ENCODE measurements at regions not wholly inside any gene's neighbourhood (a gene's known extent, or its start where the extent isn't known, plus 50 kb on each side); places are given as distances from the start of the nearest gene placed in this dataset.

- Histone ChIP-seq H2AFZ (ENCODE audit: low read length) (no peak overlapping the region), H3K4me2 (ENCODE audit: extremely low read depth, insufficient read depth, low read length) (no peak overlapping the region), H3K79me2 (ENCODE audit: control insufficient read depth, insufficient read depth, low read length) (no peaks in the 10 kb centered on the region), H3K9ac (ENCODE audit: insufficient read depth, low read length) (no peak overlapping the region), H3K36me3 (ENCODE audit: control insufficient read depth, insufficient read depth, low read length) (no peaks in the 10 kb centered on the region), H3K27ac (ENCODE audit: insufficient read depth, low read length) (no peak overlapping the region), H3K9me3 (ENCODE audit: control insufficient read depth, insufficient read depth, low read depth, low read length) (no peaks in the 10 kb centered on the region), H3K27me3 (ENCODE audit: control insufficient read depth, insufficient read depth, low read length) (no peaks in the 10 kb centered on the region), H3K4me3 (replicated peaks in 1 of 4; ENCODE audit: control extremely low read depth in 1 of 4, insufficient read depth in 1 of 4, low read depth in 3 of 4, low read length in 4 of 4) (no peak overlapping the region), H3K4me1 (ENCODE audit: control insufficient read depth, extremely low read depth, insufficient read depth, low read length) (no peaks in the 10 kb centered on the region), H4K20me1 (ENCODE audit: control insufficient read depth, extremely low read depth, insufficient read depth, low read length) (no peaks in the 10 kb centered on the region)
- no peak for DNase-seq (ENCODE audit: low read depth in 2 of 2)
- TF ChIP-seq, protein P1, sequence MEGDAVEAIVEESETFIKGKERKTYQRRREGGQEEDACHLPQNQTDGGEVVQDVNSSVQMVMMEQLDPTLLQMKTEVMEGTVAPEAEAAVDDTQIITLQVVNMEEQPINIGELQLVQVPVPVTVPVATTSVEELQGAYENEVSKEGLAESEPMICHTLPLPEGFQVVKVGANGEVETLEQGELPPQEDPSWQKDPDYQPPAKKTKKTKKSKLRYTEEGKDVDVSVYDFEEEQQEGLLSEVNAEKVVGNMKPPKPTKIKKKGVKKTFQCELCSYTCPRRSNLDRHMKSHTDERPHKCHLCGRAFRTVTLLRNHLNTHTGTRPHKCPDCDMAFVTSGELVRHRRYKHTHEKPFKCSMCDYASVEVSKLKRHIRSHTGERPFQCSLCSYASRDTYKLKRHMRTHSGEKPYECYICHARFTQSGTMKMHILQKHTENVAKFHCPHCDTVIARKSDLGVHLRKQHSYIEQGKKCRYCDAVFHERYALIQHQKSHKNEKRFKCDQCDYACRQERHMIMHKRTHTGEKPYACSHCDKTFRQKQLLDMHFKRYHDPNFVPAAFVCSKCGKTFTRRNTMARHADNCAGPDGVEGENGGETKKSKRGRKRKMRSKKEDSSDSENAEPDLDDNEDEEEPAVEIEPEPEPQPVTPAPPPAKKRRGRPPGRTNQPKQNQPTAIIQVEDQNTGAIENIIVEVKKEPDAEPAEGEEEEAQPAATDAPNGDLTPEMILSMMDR (conservative IDR thresholded peaks at IDR 0.05 in 1 of 2, IDR thresholded peaks at IDR 0.05 in 1 of 2; ENCODE audit: low read depth in 1 of 2, low read length in 2 of 2): no peak
- no peak for TF ChIP-seq EZH2 (IDR thresholded peaks at IDR 0.05; ENCODE audit: low read length, missing control alignments)
Observed at GRCh38 chr7:142332421-142332820, 74.6 kb upstream of the PRSS58 start.

DNA sequence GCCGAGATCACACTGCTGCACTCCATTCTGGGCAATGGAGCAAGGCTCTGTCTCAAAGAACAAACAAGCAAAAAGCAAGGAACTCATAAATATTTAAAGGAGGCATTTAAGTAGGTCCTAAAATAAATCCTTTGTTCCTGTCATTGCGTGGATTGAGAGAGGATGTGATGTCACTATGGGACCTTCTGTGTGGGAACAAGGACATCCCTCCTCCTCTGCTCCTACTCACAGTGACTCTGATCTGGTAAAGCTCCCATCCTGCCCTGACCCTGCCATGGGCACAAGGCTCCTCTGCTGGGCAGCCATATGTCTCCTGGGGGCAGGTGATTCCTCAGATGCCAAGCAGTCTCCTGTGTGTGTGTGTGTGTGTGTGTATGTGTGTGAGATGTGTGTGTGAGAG, 74.1 kb upstream of the PRSS58 start:
- no peak overlapping the region for H2AFZ ChIP-seq (ENCODE audit: low read length)
- no peak overlapping the region for H3K9ac ChIP-seq (ENCODE audit: insufficient read depth, low read length)
- H4K20me1 ChIP-seq (ENCODE audit: control insufficient read depth, extremely low read depth, insufficient read depth, low read length): no peaks in the 10 kb centered on the region
- no peaks in the 10 kb centered on the region for H3K4me1 ChIP-seq (ENCODE audit: control insufficient read depth, extremely low read depth, insufficient read depth, low read length)
- no peak overlapping the region for H3K4me2 ChIP-seq (ENCODE audit: extremely low read depth, insufficient read depth, low read length)
- TF ChIP-seq EZH2 (IDR thresholded peaks at IDR 0.05; ENCODE audit: low read length, missing control alignments): no peak
- TF ChIP-seq, protein P1 (conservative IDR thresholded peaks at IDR 0.05 in 1 of 2, IDR thresholded peaks at IDR 0.05 in 1 of 2; ENCODE audit: low read depth in 1 of 2, low read length in 2 of 2): no peak
- no peaks in the 10 kb centered on the region for H3K9me3 ChIP-seq (ENCODE audit: control insufficient read depth, insufficient read depth, low read depth, low read length)
- H3K27me3 ChIP-seq (ENCODE audit: control insufficient read depth, insufficient read depth, low read length): no peaks in the 10 kb centered on the region
- no peak overlapping the region for H3K4me3 ChIP-seq (replicated peaks in 1 of 4; ENCODE audit: control extremely low read depth in 1 of 4, insufficient read depth in 1 of 4, low read depth in 3 of 4, low read length in 4 of 4)
- no peak overlapping the region for H3K27ac ChIP-seq (ENCODE audit: insufficient read depth, low read length)
- H3K79me2 ChIP-seq (ENCODE audit: control insufficient read depth, insufficient read depth, low read length): no peaks in the 10 kb centered on the region
- no peaks in the 10 kb centered on the region for H3K36me3 ChIP-seq (ENCODE audit: control insufficient read depth, insufficient read depth, low read length)
- no peak for DNase-seq (ENCODE audit: low read depth in 2 of 2)

GRCh38 chr7:142329062-142329790, 71.4 kb upstream of the PRSS58 start:
- Histone ChIP-seq H2AFZ (ENCODE audit: low read length) (no peak overlapping the region), H3K79me2 (ENCODE audit: control insufficient read depth, insufficient read depth, low read length) (no peaks in the 10 kb centered on the region), H3K27ac (ENCODE audit: insufficient read depth, low read length) (no peak overlapping the region), H3K4me1 (ENCODE audit: control insufficient read depth, extremely low read depth, insufficient read depth, low read length) (no peaks in the 10 kb centered on the region), H3K9me3 (ENCODE audit: control insufficient read depth, insufficient read depth, low read depth, low read length) (no peaks in the 10 kb centered on the region), H3K4me3 (replicated peaks in 1 of 4; ENCODE audit: control extremely low read depth in 1 of 4, insufficient read depth in 1 of 4, low read depth in 3 of 4, low read length in 4 of 4) (no peak overlapping the region), H3K36me3 (ENCODE audit: control insufficient read depth, insufficient read depth, low read length) (no peaks in the 10 kb centered on the region), H3K9ac (ENCODE audit: insufficient read depth, low read length) (no peak overlapping the region), H3K4me2 (ENCODE audit: extremely low read depth, insufficient read depth, low read length) (no peak overlapping the region), H3K27me3 (ENCODE audit: control insufficient read depth, insufficient read depth, low read length) (no peaks in the 10 kb centered on the region), H4K20me1 (ENCODE audit: control insufficient read depth, extremely low read depth, insufficient read depth, low read length) (no peaks in the 10 kb centered on the region)
- TF ChIP-seq, protein P1 (conservative IDR thresholded peaks at IDR 0.05 in 1 of 2, IDR thresholded peaks at IDR 0.05 in 1 of 2; ENCODE audit: low read depth in 1 of 2, low read length in 2 of 2): no peak
- no peak for TF ChIP-seq EZH2 (IDR thresholded peaks at IDR 0.05; ENCODE audit: low read length, missing control alignments)
- no peak for DNase-seq (ENCODE audit: low read depth in 2 of 2)
